MCF 10A (cell line): ENCODE measurements at regions not wholly inside any gene's neighbourhood (a gene's known extent, or its start where the extent isn't known, plus 50 kb on each side); places are given as distances from the start of the nearest gene placed in this dataset.

ENCODE experiments used
- BruUV-seq: library from RNA; stranded (reverse); fragments of 400-500 nt; replicated peaks from 2 replicates; lab custom pipeline; 2021; lab: Mats Ljungman, UMichigan
- CTCF ChIA-PET: fragments of 300-600 bp; sonication (Branson Sonifier 250); formaldehyde crosslinking; extraction: SDS; loops from one replicate; lab custom pipeline; 2021; ENCODE audit warnings: antibody characterized with exemption, inconsistent platforms; lab: Yijun Ruan, JAX
- POLR2A ChIA-PET: fragments of 300-600, 350-650 bp; sonication (Branson Sonifier 250); formaldehyde crosslinking; extraction: SDS; loops from one replicate; lab custom pipeline; 2020; ENCODE audit warnings: antibody characterized with exemption, inconsistent platforms; lab: Yijun Ruan, JAX
- DNase-seq: peaks from one replicate; pipeline ENCODE4 v3.0.0-alpha.2; 2018; ENCODE audit not compliant: unreplicated experiment
- H3K27ac Mint-ChIP-seq: one replicate; pipeline ENCODE4 v1.8.0; 2022; ENCODE audit warnings: mild to moderate bottlenecking, low read depth, mixed read lengths; ENCODE audit not compliant: unreplicated experiment
- H3K27me3 Mint-ChIP-seq: one replicate; pipeline ENCODE4 v1.8.0; 2022; ENCODE audit warnings: mixed read lengths; ENCODE audit not compliant: insufficient read depth, unreplicated experiment
- H3K36me3 Mint-ChIP-seq: one replicate; pipeline ENCODE4 v1.8.0; 2022; ENCODE audit warnings: mild to moderate bottlenecking, moderate library complexity, mixed read lengths; ENCODE audit not compliant: insufficient read depth, unreplicated experiment
- H3K4me1 Mint-ChIP-seq: one replicate; pipeline ENCODE4 v1.8.0; 2022; ENCODE audit warnings: mixed read lengths; ENCODE audit not compliant: insufficient read depth, unreplicated experiment
- H3K4me3 Mint-ChIP-seq: one replicate; pipeline ENCODE4 v1.8.0; 2022; ENCODE audit warnings: mild to moderate bottlenecking, moderate library complexity, mixed read lengths; ENCODE audit not compliant: unreplicated experiment
- H3K9me3 Mint-ChIP-seq: one replicate; pipeline ENCODE4 v1.8.0; 2022; ENCODE audit warnings: mixed read lengths; ENCODE audit not compliant: unreplicated experiment
- intact Hi-C: fragments of 100-400 bp; cut with micrococcal nuclease; formaldehyde crosslinking; loops from 2 replicates; pipeline ENCODE4 v1.14.1; 2022
- TF ChIP-seq, protein P1 (sequence below): fragments of 200-600 bp; IDR thresholded peaks from one replicate; pipeline ENCODE4 v1.8.0; 2022; ENCODE audit warnings: antibody characterized with exemption, mild to moderate bottlenecking; ENCODE audit not compliant: unreplicated experiment

DNA sequence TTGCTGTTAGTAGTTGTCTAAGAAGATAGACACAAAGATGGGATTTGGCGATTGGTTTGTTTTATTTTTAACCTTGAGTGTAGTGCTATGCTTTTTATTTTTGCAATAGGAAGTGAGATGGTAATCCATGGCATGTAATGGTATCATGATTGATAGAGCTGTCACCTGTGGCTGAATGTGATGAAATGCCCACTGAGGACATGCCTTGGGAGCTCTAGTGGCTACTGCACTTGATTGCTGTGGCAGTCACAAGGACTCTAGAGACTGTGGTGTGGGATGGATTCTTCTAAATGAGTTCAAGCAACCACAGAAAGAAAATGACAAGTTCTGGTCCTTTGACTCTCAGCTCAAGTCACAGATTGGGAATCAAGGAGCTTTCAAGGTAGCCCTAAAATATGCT, 139.4 kb downstream of the CYRIA start:
- no peaks in the 10 kb centered on the region for H3K4me1 Mint-ChIP-seq

DNA sequence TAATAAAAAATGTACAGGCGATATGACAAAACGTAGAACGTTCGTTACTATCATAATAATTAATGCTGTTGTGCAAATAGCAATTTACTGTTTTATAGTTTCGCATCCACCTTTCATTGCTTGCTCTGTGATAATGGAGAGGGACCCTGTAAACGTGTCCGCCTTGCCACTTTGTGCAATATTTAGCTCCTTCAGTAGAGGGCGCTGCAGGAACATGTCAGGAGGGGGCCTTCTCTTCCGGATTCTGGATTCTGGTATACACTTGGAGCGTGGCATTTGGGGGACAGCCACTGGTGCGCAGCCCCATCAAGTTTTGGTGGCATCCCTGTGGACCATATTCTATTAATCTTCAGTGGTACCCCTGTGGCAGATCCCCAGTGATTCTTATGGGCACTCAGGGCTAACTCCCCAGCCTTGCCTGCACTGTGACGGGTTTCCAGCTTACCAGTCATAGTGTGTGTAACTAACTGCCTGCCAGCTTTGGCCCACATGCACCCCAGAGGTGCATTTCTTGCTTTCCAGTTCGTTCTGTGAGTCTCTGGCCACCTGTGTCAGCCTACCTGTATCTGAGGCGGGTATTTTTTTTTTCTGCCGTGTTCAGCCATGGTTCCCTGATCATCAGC, 140.3 kb downstream of the CYRIA start:
- CTCF ChIA-PET = interaction anchor here (0.6 to 2.3 kb wide), 11 partner anchors 8 to 1143 kb away, joined by 3 to 11 read pairs (median 4); no protein-coding TSS in a partner anchor

More for the DNA sequence above, 139.4 kb downstream of the CYRIA start:
- peaks cover 10% of the 10 kb centered on the region for H3K27me3 Mint-ChIP-seq
- ChIA-PET CTCF (interaction anchor here (0.5 to 2.3 kb wide), 10 partner anchors 9 to 1142 kb away, joined by 3 to 11 read pairs (median 4); no protein-coding TSS in a partner anchor), POLR2A (no interaction called here)
- TF ChIP-seq, protein P1, sequence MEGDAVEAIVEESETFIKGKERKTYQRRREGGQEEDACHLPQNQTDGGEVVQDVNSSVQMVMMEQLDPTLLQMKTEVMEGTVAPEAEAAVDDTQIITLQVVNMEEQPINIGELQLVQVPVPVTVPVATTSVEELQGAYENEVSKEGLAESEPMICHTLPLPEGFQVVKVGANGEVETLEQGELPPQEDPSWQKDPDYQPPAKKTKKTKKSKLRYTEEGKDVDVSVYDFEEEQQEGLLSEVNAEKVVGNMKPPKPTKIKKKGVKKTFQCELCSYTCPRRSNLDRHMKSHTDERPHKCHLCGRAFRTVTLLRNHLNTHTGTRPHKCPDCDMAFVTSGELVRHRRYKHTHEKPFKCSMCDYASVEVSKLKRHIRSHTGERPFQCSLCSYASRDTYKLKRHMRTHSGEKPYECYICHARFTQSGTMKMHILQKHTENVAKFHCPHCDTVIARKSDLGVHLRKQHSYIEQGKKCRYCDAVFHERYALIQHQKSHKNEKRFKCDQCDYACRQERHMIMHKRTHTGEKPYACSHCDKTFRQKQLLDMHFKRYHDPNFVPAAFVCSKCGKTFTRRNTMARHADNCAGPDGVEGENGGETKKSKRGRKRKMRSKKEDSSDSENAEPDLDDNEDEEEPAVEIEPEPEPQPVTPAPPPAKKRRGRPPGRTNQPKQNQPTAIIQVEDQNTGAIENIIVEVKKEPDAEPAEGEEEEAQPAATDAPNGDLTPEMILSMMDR = no peak
- intact Hi-C loops = no loop called here
- DNase-seq = no peak
- H3K9me3 Mint-ChIP-seq = no peaks in the 10 kb centered on the region
- no peak overlapping the region for H3K27ac Mint-ChIP-seq
- no TSS peak for BruUV-seq
- H3K4me3 Mint-ChIP-seq = no peak overlapping the region
- H3K36me3 Mint-ChIP-seq = no peaks in the 10 kb centered on the region

DNA sequence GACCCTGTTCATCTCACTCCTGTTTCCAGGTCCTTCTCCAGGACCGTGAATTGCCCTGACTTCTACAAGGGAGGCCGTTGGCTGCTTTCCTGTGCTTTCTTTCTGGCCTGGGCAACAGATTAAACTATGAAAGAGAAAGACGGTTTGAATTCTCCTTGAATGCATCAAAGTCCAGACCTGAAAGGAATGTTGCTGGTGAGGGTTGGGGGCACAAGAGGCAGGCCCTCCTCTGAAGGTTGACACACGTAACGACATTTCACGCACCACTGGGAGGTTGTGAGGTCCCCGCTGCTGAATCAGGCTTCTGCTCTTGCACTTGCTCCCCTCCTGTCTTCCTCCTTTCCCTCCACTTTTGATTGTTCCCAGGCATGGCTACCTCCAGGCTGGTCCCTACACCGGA, 141.9 kb downstream of the CYRIA start:
- Mint-ChIP-seq H3K27me3 (no peaks in the 10 kb centered on the region), H3K27ac (no peak overlapping the region), H3K4me3 (no peak overlapping the region), H3K9me3 (no peaks in the 10 kb centered on the region), H3K4me1 (no peaks in the 10 kb centered on the region), H3K36me3 (no peaks in the 10 kb centered on the region)
- intact Hi-C loops = no loop called here
- TF ChIP-seq, protein P1 = no peak
- BruUV-seq = no TSS peak
- no peak for DNase-seq
- ChIA-PET POLR2A (no interaction called here), CTCF (interaction anchor here (1.6 kb wide), 1 partner anchor 85 kb away, joined by 6 read pairs; no protein-coding TSS in a partner anchor)

More for the DNA sequence above, 140.3 kb downstream of the CYRIA start:
- no peaks in the 10 kb centered on the region for H3K4me1 Mint-ChIP-seq
- DNase-seq = peak; percentile 63
- H3K27ac Mint-ChIP-seq = no peak overlapping the region
- TF ChIP-seq, protein P1 = peak; percentile 54
- intact Hi-C loops = loop anchor here (1.0 kb wide), 2 partner anchors 83 to 232 kb away; no protein-coding TSS in a partner anchor
- H3K36me3 Mint-ChIP-seq = no peaks in the 10 kb centered on the region
- no TSS peak for BruUV-seq
- no peak overlapping the region for H3K4me3 Mint-ChIP-seq
- H3K9me3 Mint-ChIP-seq = no peaks in the 10 kb centered on the region
- POLR2A ChIA-PET = no interaction called here
- peaks cover 2% of the 10 kb centered on the region for H3K27me3 Mint-ChIP-seq

DNA sequence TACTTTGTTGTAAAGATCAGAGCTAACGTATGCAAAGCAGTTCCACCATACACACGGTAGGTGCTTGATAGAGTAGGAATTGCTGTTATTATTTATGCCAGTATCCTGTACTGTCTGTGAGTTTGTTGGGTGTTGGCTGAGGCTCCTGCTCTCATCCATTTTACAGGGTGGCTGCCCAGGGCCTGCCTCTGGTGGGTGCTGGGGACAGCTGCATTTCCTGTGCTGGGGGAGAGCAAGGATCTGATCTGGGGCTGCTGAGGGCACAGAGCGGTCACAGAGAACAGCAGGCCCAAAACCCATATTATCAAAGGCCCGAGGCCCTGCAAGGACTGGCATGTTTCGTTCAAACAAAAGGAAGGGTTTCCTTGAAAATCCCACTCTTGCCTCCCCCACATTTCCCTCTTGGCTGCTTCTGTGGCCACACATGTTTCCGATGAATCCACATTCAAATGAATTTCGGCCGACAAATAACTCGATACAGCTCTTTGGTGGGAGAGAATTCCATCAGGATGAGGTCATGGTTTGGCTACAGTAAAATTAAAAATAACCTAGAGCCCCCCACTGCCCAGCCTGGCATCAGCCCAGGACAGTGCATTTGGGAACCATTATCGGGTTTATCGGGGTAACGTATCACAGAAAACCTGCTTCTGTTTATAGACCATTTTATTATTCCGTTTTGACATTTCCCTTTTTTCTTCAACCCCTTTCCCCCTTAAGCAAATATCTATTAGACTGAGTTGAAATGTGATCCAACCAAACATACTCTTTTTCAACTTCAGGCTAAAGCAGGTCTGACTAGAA, 143.4 kb downstream of the CYRIA start:
- TF ChIP-seq, protein P1 = no peak

More for the DNA sequence above, 143.4 kb downstream of the CYRIA start:
- Mint-ChIP-seq H3K4me1 (no peaks in the 10 kb centered on the region), H3K4me3 (no peak overlapping the region), H3K9me3 (no peaks in the 10 kb centered on the region), H3K27me3 (no peaks in the 10 kb centered on the region), H3K27ac (no peak overlapping the region), H3K36me3 (no peaks in the 10 kb centered on the region)
- ChIA-PET POLR2A (no interaction called here), CTCF (interaction anchor here (1.6 kb wide), 1 partner anchor 87 kb away, joined by 6 read pairs; no protein-coding TSS in a partner anchor)
- intact Hi-C loops = no loop called here
- no TSS peak for BruUV-seq
- no peak for DNase-seq
